ENCODE measurements at regions not wholly inside any gene's neighbourhood (a gene's known extent, or its start where the extent isn't known, plus 50 kb on each side); places are given as distances from the start of the nearest gene placed in this dataset.

GRCh38 chr5:105581988-105582690, 2019.5 kb upstream of the NUDT12 start:
- DNase-seq: no peak

- DNase-seq: no peak
Observed at GRCh38 chr5:105573575-105573974, 2011.0 kb upstream of the NUDT12 start.

- DNase-seq: no peak
Observed at GRCh38 chr5:105565531-105565930, 2002.9 kb upstream of the NUDT12 start.

- DNase-seq: no peak
Observed at GRCh38 chr5:105563842-105564241, 2001.3 kb upstream of the NUDT12 start.

- DNase-seq: no peak
Observed at GRCh38 chr5:105554568-105555169, 1992.1 kb upstream of the NUDT12 start.

GRCh38 chr5:105544300-105544699, 1981.7 kb upstream of the NUDT12 start:
- no peak for DNase-seq

- DNase-seq: no peak
Observed at GRCh38 chr5:105536675-105537074, 1974.1 kb upstream of the NUDT12 start.

- DNase-seq: no peak
Observed at GRCh38 chr5:105530716-105531261, 1968.2 kb upstream of the NUDT12 start.

GRCh38 chr5:105529851-105530250, 1967.3 kb upstream of the NUDT12 start:
- DNase-seq: no peak

- no peak for DNase-seq
Observed at GRCh38 chr5:105508519-105508918, 1945.9 kb upstream of the NUDT12 start.

- DNase-seq: no peak
Observed at GRCh38 chr5:105506692-105507277, 1944.2 kb upstream of the NUDT12 start.

GRCh38 chr5:105503950-105504349, 1941.4 kb upstream of the NUDT12 start:
- no peak for DNase-seq

- no peak for DNase-seq
Observed at GRCh38 chr5:105501315-105501714, 1938.7 kb upstream of the NUDT12 start.

- no peak for DNase-seq
Observed at GRCh38 chr5:105475401-105475800, 1912.8 kb upstream of the NUDT12 start.

GRCh38 chr5:105462377-105462776, 1899.8 kb upstream of the NUDT12 start:
- DNase-seq: no peak

GRCh38 chr5:105460721-105461120, 1898.1 kb upstream of the NUDT12 start:
- no peak for DNase-seq

GRCh38 chr5:105453216-105453807, 1890.7 kb upstream of the NUDT12 start:
- no peak for DNase-seq

GRCh38 chr5:105448271-105448670, 1885.7 kb upstream of the NUDT12 start:
- no peak for DNase-seq

GRCh38 chr5:105430516-105430915, 1867.9 kb upstream of the NUDT12 start:
- no peak for DNase-seq

- no peak for DNase-seq
Observed at GRCh38 chr5:105428451-105429380, 1866.1 kb upstream of the NUDT12 start.

- no peak for DNase-seq
Observed at GRCh38 chr5:105414067-105414466, 1851.5 kb upstream of the NUDT12 start.
